OCI-LY1 (cell line): ENCODE measurements at regions not wholly inside any gene's neighbourhood (a gene's known extent, or its start where the extent isn't known, plus 50 kb on each side); places are given as distances from the start of the nearest gene placed in this dataset.

ENCODE experiments used
- H2AFZ ChIP-seq: fragments of 200-600 bp; sonication (generic), shearing (Covaris generic); 2 replicates; pipeline ENCODE4 v1.6.0; 2014; ENCODE audit warnings: antibody characterized with exemption, mild to moderate bottlenecking, low read length
- H3F3A ChIP-seq: fragments of 200-600 bp; sonication (generic), shearing (Covaris generic); 2 replicates; pipeline ENCODE4 v1.6.0; 2014; ENCODE audit warnings: mild to moderate bottlenecking, antibody characterized with exemption, low read length, moderate library complexity; ENCODE audit not compliant: insufficient read depth
- H3K27ac ChIP-seq: fragments of 200-600 bp; sonication (generic); 2 replicates; pipeline ENCODE4 v1.5.1; 2014; ENCODE audit warnings: low read length, mixed run types, mild to moderate bottlenecking, low read depth; ENCODE audit not compliant: poor library complexity, severe bottlenecking
- H3K27me3 ChIP-seq: fragments of 200-600 bp; sonication (generic); 2 replicates; pipeline ENCODE4 v1.6.0; 2014; ENCODE audit warnings: antibody characterized with exemption, mild to moderate bottlenecking, low read length, moderate library complexity; ENCODE audit not compliant: insufficient read depth
- H3K36me3 ChIP-seq: fragments of 200-600 bp; sonication (generic); 2 replicates; pipeline ENCODE4 v1.6.1; 2014; ENCODE audit warnings: mild to moderate bottlenecking, antibody characterized with exemption, low read length, moderate library complexity, mixed read lengths; ENCODE audit not compliant: insufficient read depth
- H3K4me1 ChIP-seq: fragments of 200-600 bp; sonication (generic); 2 replicates; pipeline ENCODE4 v1.5.1; 2014; ENCODE audit warnings: mild to moderate bottlenecking, low read length, moderate library complexity; ENCODE audit not compliant: insufficient read depth, severe bottlenecking
- H3K4me2 ChIP-seq: fragments of 200-600 bp; sonication (generic), shearing (Covaris generic); 2 replicates; pipeline ENCODE4 v1.6.1; 2014; ENCODE audit warnings: low read length
- H3K4me3 ChIP-seq: fragments of 200-600 bp; sonication (generic); 2 replicates; pipeline ENCODE4 v1.5.1; 2014; ENCODE audit warnings: low read length, low read depth, mild to moderate bottlenecking, mixed read lengths; ENCODE audit not compliant: poor library complexity, severe bottlenecking
- H3K79me2 ChIP-seq: fragments of 200-600 bp; shearing (Covaris generic); 2 replicates; pipeline ENCODE4 v1.6.1; 2016; ENCODE audit warnings: mixed run types, low read length, mixed read lengths; ENCODE audit not compliant: insufficient read depth
- H3K9ac ChIP-seq: fragments of 200-600 bp; sonication (generic), shearing (Covaris generic); 2 replicates; pipeline ENCODE4 v1.6.1; 2014; ENCODE audit warnings: mild to moderate bottlenecking, low read length, mixed read lengths
- H3K9me2 ChIP-seq: fragments of 200-600 bp; sonication (generic), shearing (Covaris generic); 2 replicates; pipeline ENCODE4 v1.6.1; 2014; ENCODE audit warnings: low read depth, mild to moderate bottlenecking, low read length, mixed read lengths
- H3K9me3 ChIP-seq: fragments of 200-600 bp; shearing (Covaris generic); 2 replicates; pipeline ENCODE4 v1.6.1; 2014; ENCODE audit warnings: low read length, mixed read lengths
- H4K20me1 ChIP-seq: fragments of 200-600 bp; sonication (generic), shearing (Covaris generic); 2 replicates; pipeline ENCODE4 v1.6.0; 2016; ENCODE audit warnings: mild to moderate bottlenecking, low read length; ENCODE audit not compliant: insufficient read depth
- CTCF ChIP-seq: fragments of 200-600 bp; sonication (generic), shearing (Covaris generic); IDR thresholded peaks from 2 replicates; pipeline ENCODE4 v1.5.1; 2017; ENCODE audit warnings: mild to moderate bottlenecking, antibody characterized with exemption, low read length, moderate library complexity, mixed read lengths
- EZH2 ChIP-seq: fragments of 200-600 bp; sonication (generic), shearing (Covaris generic); IDR thresholded peaks from 2 replicates; pipeline ENCODE4 v1.8.0; 2017; ENCODE audit warnings: borderline replicate concordance, mixed run types, mild to moderate bottlenecking, antibody characterized with exemption, low read length, moderate library complexity, mixed read lengths

- no peaks in the 10 kb centered on the region for H3K4me1 ChIP-seq
- TF ChIP-seq CTCF (no peak), EZH2 (no peak)
- H3K4me2 ChIP-seq: no peak overlapping the region
- H3K27me3 ChIP-seq: no peaks in the 10 kb centered on the region
- H3K79me2 ChIP-seq: no peaks in the 10 kb centered on the region
- no peak overlapping the region for H3K9ac ChIP-seq
- no peak overlapping the region for H2AFZ ChIP-seq
- H3K36me3 ChIP-seq: no peaks in the 10 kb centered on the region
- no peak overlapping the region for H3K4me3 ChIP-seq
- no peaks in the 10 kb centered on the region for H4K20me1 ChIP-seq
- H3F3A ChIP-seq: no peaks in the 10 kb centered on the region
- H3K9me2 ChIP-seq: no peaks in the 10 kb centered on the region
- H3K27ac ChIP-seq: no peak overlapping the region
- H3K9me3 ChIP-seq: no peaks in the 10 kb centered on the region
These were observed 438.8 kb upstream of the USP15 start for GRCh38 chr12:61821381-61821780.

GRCh38 chr12:61823102-61823501, 437.1 kb upstream of the USP15 start:
- H3K9me2 ChIP-seq: no peaks in the 10 kb centered on the region
- no peak overlapping the region for H2AFZ ChIP-seq
- H3F3A ChIP-seq: no peaks in the 10 kb centered on the region
- H3K79me2 ChIP-seq: no peaks in the 10 kb centered on the region
- no peak overlapping the region for H3K9ac ChIP-seq
- no peak for TF ChIP-seq EZH2
- TF ChIP-seq CTCF: no peak
- H3K9me3 ChIP-seq: no peaks in the 10 kb centered on the region
- H3K36me3 ChIP-seq: no peaks in the 10 kb centered on the region
- H4K20me1 ChIP-seq: no peaks in the 10 kb centered on the region
- no peak overlapping the region for H3K27ac ChIP-seq
- H3K27me3 ChIP-seq: no peaks in the 10 kb centered on the region
- no peak overlapping the region for H3K4me2 ChIP-seq
- H3K4me3 ChIP-seq: no peak overlapping the region
- H3K4me1 ChIP-seq: no peaks in the 10 kb centered on the region

- Histone ChIP-seq H3K4me1 (no peaks in the 10 kb centered on the region), H3K4me2 (no peak overlapping the region), H3K4me3 (no peak overlapping the region), H3K27me3 (no peaks in the 10 kb centered on the region), H2AFZ (no peak overlapping the region), H3K9me3 (no peaks in the 10 kb centered on the region), H4K20me1 (no peaks in the 10 kb centered on the region), H3K36me3 (no peaks in the 10 kb centered on the region), H3K9me2 (no peaks in the 10 kb centered on the region), H3K9ac (no peak overlapping the region), H3K79me2 (no peaks in the 10 kb centered on the region), H3K27ac (no peak overlapping the region), H3F3A (no peaks in the 10 kb centered on the region)
- TF ChIP-seq EZH2 (no peak), CTCF (no peak)
These were observed 413.4 kb upstream of the USP15 start for GRCh38 chr12:61846765-61847164.
